Stimulated activated CD8-positive, alpha-beta memory T cell treated with anti-CD3 and anti-CD28 coated beads, Interleukin-4, amount 100 ng/mL, for 24 hours (primary cell): ENCODE measurements at regions not wholly inside any gene's neighbourhood (a gene's known extent, or its start where the extent isn't known, plus 50 kb on each side); places are given as distances from the start of the nearest gene placed in this dataset.
"Not testable (repeated sequence)": the region's sequence is repeated elsewhere in the genome, so short reads cannot be mapped to it uniquely, and the experiment has no call there.

Experiments
- DNase-seq: peaks from one replicate; pipeline ENCODE4 v3.0.0-alpha.2; 2020; ENCODE audit warnings: low read depth

DNA sequence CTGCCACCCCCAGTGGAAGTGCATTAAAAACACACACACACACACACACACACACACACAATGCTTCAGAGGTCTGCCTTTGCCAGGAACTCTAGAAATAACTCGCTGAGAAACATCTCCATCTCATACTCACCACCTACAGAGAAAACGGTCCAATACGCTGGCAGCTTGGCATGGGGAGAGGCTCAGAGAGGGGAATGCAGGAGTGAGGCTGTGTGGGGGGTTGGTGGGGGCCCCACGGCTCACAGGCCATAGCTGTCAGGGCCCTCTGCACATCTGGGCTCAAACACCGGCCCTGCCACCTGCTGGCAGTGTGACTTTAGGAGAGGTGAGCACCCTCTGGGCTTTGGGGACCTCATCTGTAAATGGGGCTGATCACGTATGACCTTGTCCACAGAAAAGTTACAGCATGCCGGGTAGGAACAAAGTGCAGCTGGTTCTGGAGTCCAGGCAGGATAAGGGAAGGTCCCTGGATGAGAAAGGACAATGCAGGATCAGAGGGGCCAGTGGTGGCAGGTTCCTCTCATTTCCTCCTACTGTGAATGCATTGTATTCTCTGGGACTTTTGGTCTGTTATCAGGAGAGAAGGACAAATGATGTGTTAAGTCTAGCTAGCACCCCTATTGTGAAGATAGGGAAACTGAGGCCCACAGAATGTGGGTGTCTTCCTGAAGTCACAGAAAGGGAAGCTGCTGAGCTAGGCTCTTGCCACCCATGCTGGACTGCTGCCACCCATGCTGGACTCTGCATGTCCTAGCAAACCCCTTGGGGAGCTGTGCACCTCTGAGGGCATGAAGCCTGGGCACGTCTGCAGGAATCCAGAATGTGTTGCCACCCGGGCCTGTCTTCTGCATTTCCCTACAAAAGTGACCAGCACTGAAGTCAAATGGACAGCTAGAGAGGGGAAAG lies 404.6 kb downstream of the RPS24 start:
- no peak for DNase-seq

DNA sequence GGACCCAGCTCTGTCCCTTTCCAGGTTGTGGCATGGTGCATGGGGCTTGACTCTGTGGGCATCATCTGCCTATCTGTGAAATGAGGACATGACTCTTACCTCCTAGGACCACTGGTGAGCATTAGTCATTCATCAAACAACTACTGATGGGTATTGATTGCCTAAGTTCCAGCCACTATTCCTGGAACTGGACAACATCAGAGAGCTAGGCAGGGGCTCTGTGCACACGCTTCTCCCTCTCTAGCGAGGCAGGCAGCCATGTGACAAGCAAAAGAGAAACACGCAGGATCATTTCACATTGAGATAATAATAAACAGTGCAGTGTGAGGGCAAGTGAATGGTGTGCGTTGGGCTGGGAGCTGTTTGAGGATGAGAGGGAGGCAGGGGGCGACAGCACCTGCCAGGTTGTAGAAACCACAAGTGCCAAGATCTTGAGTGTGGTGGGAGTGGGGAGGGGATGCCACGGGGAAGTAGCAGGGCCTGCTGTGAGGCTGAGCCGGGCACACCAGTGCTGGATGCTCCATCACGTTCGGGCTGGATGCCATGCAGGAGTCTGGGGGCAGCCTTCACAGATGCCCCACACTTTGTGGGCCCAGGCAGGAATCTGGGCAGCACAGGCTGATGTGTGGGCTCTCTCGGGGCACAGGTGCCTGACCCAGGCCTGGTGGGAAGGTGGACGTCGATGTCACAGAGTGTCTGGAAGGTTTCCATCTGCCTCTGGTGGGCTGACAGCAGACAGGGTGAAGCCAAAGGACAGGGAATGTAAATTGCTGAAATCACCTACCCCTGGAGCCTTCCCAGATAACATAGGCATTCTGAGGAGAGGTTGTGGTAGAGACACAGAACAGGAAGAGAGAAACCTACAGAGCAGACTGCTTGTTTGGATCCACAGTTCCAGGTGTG lies 405.5 kb downstream of the RPS24 start:
- no peak for DNase-seq

DNA sequence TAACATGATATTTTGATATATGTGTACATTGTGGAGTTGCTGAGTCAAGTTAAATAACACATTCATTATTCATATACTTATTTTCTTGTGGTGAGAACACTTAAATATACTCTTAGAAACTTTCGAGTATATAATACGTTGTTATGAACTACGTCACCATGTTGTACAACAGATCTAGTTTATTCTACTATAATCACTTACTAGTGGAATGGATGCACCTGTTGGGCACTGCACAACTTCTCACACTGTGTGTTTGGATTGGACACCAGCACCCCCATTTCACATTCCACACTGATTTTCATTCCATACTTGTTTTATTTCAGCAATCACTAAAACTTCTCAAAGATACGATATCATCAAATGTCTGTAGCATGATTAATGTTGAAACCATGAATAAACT lies 407.3 kb downstream of the RPS24 start:
- no peak for DNase-seq

DNA sequence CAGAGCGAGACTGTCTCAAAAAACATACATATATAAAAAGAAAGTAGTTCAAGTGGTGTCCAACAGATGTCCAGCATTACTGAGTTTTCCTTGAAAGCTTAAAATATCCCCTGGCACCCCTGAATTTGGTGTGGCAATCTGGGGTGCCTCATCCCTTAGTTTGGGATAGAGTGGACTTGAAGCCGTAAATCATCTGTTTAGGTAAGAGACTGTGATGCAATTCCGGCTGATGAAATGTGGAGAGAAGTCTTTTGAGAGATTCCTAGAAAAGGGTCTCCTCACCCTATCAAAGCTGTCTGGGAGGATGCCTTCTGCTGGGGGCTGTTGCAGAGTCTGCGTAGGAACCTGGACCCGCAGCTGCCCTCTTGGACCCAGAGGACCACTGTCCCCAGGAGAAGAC lies 408.0 kb downstream of the RPS24 start:
- no peak for DNase-seq

DNA sequence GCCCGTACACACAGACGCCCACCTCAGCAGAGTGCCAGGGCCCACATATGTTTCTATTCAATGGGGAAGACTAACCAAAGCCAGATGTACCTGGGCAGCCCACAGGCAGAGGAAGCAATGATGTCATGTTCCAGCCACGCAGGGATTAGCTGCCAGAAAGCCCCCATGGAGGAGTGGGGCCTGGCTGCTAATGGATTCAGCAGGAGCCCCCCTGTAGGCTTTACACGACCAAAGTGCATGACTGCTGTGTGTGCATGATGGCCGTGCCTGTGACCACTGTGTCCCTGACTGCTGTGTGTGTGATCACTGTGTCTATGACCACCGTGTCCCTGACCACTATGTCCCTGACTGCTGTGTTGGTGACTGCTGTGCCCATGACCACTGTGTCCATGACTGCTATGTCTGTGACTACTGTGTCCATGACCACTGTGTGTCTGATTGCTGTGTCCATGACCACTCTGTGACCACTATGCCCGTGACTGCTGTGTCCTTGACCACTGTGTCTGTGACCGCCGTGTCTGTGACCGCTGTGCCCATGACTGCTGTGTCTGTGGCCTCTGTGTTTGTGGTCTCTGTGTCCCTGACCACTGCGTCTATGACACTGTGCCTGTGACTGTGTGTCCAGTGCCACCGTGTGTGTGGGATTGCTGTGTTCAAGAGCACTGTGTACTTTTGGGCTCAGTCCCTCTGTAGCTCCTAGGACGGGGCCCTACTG lies 409.3 kb downstream of the RPS24 start:
- DNase-seq, result no peak

DNA sequence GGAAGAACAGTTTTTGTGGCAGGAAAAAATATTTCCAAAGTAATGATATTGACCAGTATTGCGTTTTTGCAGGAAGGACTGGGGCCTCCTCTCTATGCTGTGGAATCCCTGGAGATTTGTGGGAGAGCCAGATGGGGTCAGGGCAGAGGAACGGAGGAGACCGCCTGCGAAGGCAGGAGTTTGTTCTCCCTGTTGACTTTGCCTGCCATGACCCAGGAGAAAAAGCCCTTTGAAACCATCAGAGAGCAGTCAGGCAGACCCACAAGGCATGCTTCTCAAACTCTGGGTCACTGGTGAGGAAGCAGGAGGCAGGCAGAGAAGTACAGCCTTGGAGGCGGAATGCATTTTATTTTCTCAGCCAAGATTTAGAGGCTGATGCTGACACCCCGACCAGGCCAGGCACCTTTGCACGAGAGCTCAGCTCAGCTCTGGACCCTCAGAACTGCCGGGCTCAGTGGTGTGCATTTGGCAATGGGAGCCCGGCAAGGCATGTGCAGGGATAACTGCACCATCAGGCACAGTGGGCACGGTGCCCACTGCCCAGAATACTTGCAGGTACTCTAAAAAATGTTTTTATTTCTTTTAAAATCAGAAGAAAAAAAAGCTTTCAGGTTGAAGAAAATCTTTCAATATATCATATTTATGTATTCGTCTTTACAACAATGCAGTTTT lies 410.4 kb downstream of the RPS24 start:
- no peak for DNase-seq

DNA sequence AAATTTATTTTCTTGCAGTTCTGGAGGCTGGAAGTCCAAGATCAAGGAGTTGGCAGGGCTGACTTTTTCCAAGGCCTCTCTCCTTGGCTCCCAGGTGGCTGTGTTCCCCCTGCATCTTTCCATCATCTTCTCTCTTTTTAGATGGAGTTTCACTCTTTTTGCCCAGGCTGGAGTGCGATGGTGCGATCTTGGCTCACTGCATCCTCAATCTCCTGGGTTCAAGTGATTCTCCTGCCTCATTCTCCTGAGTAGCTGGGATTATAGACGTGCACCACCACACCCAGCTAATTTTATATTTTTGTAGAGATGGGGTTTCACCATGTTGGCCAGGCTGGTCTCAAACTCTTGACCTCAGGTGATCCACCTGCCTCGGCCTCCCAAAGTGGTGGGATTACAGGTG lies 411.1 kb downstream of the RPS24 start:
- DNase-seq, result not testable (repeated sequence)

DNA sequence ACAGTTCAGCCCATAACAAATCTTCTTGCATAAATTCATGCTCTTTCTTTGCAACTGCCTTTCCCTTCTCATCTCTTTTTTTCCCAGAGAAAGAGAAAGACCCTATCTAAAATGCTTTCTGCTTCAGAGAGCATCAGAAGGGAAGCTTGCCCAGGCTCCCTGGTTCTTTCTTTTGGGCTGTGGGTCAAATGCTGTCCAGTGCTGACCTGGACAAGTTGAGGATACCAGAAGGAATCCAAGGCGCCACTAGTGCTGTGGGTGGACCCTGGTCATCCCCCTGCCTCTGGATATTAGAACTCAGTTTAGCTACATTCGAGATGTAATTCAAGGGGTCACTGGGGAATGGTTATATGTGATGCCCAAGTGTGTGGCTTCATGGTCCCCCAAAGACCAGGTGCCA lies 411.6 kb downstream of the RPS24 start:
- no peak for DNase-seq

DNA sequence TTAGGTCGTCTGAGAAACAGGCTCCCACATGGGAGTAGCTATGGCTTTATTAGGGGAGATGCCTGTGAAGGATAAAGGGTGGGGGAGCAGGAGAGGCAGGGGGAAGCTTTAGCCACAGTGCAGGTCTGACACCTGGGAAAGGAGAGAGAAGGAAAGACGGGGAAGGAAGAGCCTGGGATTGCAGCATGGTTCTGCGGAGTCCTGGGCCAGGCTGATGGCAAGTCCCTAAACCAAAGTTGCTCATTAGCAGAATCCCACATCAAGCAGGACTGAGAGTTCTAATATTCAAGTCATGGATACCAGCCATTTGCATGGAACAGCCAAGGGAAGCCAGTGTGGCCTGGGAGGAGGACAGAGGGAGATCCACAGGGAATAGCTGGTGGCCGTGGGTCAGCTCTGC lies 414.8 kb downstream of the RPS24 start:
- DNase-seq, result no peak

DNA sequence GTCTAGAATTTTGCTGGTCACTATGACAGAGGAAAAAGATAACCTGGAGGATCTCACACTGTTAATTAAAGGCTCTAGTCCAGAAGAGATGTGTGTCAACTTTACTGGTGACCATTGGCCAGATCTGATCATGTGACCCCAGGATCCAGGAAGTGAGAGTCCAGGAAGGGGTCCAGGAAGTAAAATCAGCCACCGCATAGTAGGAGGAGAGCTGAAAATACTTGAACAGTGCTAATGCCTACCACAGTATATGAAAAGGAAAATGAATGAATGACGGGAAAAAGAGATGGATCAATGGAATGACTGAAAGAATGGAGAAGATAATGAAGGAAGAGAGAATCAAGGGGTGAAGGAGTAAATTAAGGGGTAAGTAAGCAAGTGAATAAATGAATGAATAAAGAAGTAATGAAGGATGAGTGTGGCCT lies 415.3 kb downstream of the RPS24 start:
- no peak for DNase-seq

DNA sequence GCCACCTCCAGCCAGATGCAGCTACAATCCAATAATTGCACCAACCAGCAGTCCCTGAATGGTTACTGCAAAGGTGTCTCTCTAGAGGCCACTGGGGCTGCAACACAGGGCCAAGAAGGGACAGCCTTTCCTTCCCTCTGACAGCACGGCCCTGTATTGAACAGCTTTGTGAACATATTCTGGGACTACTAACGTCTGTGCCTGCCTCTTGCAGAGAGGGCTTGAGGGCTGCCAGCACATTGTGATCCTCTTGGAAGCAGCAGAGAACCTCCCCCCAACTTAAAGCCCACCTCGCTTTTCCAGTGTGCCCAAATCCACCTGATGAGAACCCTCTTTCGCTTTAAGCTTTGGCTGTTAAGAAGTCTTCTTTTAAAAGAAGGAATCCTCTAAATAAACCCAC lies 415.9 kb downstream of the RPS24 start:
- no peak for DNase-seq

DNA sequence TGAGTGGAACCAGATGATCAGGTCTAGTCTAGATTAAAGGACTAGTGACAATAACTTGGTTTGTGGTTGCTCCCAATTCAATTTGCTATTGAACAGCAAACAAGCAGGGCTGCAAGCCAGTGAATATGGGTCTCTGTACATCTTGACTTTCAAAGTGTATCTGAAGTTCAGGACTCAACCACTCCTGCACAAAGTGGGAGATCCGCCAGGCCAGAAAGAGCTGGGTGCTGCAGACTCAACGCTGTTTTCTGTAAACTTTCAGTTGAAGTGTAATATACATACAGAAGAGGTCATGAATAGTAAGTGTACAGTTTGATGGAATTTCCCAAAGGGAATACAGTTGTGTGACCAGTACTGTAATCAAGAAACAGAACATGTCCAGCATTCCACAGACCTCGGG lies 416.6 kb downstream of the RPS24 start:
- DNase-seq, result no peak

DNA sequence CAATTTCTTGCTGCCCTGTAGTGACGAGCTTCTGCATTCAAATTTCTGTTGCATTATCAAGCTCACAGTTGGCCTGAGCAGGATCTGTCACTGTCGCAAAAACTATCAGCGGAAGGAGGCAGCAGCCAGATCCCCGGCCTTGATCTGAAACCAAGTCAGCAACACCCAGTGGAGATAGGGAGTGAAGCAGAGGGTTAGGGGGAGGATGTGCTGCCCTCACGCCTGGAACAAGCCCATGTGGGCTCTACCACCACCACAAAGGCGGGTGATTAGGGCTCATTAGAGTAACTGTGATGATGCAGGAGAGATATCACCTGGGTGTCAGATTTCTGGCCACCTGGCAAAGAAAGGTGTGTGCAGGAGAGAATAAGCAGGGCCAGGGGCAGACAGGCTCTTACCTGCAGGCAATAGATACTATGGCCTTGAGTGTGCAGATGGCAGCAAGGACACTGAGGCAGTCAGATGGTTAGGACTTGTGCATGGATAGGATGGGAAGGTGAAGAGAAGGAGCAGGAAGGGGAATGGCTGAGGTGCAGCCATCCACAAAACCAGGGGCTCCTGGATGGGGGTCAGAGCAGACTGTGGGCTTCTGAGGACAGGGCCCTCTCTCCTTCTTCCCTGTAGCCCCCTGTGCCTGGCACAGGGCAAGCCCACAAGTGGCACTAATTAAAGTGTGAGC lies 417.3 kb downstream of the RPS24 start:
- no peak for DNase-seq

DNA sequence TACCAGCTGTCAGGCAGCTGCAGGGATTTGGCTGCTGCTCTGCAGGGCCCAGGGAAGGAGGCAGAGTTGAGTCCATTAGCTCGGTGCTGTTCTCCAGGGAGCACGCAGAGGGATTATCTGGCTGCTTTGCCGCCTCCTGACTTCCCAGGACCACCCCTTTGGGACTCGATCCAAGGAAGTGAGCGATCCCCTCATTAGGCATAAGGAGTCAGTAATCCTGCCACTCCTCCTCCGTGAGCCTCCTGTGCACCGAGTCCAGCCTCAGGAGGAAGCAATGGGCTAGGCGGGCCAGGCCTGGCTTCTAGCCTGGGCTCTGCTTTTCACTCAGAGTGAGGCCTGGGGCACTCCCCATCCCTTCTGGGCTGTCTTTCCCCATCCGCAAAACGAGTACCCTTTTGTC lies 417.9 kb downstream of the RPS24 start:
- DNase-seq, result no peak

DNA sequence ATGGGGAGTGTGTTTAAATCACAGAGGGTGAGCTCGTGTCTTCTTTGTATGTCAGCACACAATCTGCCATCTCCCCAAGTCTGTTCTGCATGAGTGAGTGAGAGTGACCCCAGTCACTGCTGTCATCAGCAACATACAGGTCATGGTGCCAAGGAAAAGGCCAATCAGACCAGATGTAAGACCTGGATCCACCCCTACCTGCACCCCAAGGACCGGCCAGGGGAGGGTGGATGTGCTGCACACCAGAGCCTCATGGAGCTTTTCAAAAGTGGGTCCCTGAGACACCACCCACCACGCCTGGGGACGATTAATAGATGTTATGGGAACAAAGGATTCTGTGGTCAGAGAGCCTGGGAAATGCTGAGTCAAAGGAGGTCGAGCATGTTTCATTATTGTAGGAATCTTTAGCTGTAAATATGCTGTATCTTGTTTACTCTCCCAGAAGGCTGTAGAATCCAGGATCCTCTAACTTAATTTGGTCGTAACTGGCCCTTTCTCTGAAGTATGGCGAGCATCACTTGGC lies 420.5 kb downstream of the RPS24 start:
- no peak for DNase-seq

DNA sequence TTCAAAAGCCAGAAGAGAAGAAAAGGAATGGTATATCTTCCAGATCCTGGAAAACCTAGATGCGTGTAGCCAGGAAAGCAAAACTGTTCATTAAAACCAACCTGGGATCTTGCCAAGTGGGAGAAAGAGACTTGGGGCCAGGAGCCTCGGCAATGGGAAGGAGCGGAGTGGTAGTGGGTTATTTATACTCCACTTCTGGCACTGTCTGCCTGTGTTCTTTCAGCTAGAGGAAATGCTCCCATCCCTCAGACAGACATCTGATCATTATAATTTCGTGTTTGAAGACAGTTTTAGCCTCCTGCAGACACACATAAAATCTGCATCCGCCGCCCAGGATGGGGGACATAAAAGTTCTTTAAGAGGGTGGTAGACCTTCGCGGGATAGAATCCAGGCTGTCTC lies 421.6 kb downstream of the RPS24 start:
- DNase-seq, result no peak

DNA sequence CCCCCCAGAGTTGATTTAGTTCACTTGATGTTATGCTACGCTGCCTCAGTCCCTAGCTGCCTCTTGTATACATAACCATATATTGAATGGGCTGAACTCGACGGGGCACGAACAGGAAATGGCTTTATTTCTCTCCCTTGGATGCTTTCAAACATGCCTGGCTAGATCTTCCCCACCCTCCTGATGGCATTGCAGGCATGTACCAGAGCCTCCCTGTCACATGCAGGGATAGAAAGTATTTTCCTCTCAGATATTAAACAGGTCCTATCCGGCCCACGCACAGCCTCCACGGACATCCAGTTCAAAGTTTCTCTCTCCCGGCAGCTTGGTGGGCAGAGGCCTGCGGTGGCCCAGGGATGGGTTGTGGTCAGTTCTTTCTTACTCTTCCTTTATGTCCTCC lies 422.1 kb downstream of the RPS24 start:
- no peak for DNase-seq

DNA sequence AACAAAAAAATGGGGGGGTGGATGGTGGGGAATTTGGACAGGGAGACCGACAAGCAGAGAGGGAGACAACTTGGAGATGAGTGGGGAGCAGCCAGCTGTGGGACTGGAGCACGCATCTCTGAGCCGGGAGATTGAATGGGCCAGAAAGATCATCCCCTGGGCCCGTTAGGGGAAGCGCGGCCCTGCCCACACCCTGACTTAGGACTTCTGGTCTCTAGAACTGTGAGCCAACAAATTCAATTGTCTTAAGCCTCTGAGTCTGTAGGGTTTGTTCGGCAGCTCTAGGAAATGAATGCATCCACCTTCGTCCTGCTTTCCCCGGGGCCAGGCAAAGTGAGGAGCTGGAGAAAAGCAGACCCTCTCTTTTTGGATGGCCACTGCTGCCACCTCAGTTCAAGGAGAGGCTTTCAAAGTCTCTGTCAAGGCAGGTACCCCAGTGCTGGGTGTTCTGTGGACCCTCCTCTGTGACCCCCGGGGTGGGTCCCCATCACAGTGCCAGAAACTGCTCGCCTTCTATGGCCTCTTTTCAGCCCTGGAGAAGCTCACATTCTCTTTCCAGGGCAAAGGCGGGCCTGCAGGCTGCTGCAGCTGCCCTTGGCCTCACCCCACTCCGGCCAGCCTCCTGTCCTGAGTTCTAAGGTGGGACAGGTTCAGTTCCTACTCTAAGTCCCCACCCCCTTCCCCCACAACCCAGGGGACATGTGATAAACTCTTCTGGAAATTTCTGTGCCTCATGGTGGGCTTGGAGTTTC lies 423.2 kb downstream of the RPS24 start:
- no peak for DNase-seq

DNA sequence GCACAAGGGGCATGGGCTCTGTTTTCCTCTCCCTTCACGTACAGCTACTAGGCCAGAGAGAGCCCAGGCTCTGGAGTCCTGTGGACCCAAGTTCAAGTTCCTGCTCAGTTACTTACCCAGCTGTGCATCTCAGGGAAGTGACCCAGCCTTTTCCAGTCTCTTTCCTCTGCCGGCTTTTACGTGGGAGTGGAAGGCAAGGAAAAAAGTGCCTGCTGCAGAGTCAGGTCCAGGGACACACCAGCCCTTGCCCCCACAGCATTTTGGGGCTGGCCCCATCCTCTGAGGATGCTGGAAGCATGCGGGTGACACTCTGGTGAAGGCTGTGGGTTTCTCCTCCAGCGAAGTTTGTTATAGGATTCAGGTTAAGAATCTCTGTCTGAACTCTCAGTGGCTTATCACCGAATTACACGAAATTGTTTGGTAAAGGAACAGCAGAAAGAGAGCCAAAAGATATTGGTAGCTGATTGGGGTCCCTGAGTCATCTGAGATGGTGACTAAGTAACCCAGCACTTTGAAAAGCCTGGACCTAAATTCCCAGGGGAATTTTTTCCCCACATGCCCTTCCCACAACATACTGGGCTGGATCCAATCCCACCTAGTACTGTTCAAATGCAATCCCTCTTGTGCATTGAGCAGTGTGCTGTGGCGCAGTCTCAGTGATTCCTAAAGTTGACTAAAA lies 424.3 kb downstream of the RPS24 start:
- no peak for DNase-seq
